HL-60 (cell line): ENCODE measurements at regions not wholly inside any gene's neighbourhood (a gene's known extent, or its start where the extent isn't known, plus 50 kb on each side); places are given as distances from the start of the nearest gene placed in this dataset.

Source experiments
- CTCF ChIP-seq: IDR thresholded peaks from one replicate; pipeline ENCODE4 v1.5.1; 2011; ENCODE audit warnings: low read length, control low read depth, inconsistent platforms; ENCODE audit not compliant: insufficient read depth
- GABPA ChIP-seq: IDR thresholded peaks from 2 replicates; pipeline ENCODE4 v1.6.1; 2012; ENCODE audit warnings: low read depth
- POLR2AphosphoS5 ChIP-seq: IDR thresholded peaks from 2 replicates; pipeline ENCODE4 v1.6.1; 2012; ENCODE audit warnings: low read depth
- REST ChIP-seq: IDR thresholded peaks from 2 replicates; pipeline ENCODE4 v1.6.1; 2012; ENCODE audit warnings: low read depth; ENCODE audit not compliant: insufficient replicate concordance

- TF ChIP-seq CTCF (no peak), REST (no peak), POLR2AphosphoS5 (no peak), GABPA (no peak)
These were observed 767.6 kb downstream of the KCNJ18 start for GRCh38 chr17:22459953-22460350.
